ENCODE measurements at regions not wholly inside any gene's neighbourhood (a gene's known extent, or its start where the extent isn't known, plus 50 kb on each side); places are given as distances from the start of the nearest gene placed in this dataset.

GRCh38 chr20:51335329-51335841, 207.1 kb downstream of the NFATC2 start:
- no peak for DNase-seq

- no peak for DNase-seq
These were observed 207.9 kb downstream of the NFATC2 start for GRCh38 chr20:51334609-51335008.

GRCh38 chr20:51333971-51334370, 208.5 kb downstream of the NFATC2 start:
- DNase-seq, result no peak

- DNase-seq, result no peak
These were observed 209.1 kb downstream of the NFATC2 start for GRCh38 chr20:51333446-51333845.

- DNase-seq, result no peak
These were observed 211.0 kb downstream of the NFATC2 start for GRCh38 chr20:51331481-51331880.

GRCh38 chr20:51329845-51330244, 212.7 kb downstream of the NFATC2 start:
- DNase-seq, result no peak

GRCh38 chr20:51327251-51327841, 215.2 kb downstream of the NFATC2 start:
- no peak for DNase-seq

GRCh38 chr20:51326201-51326819, 216.2 kb downstream of the NFATC2 start:
- DNase-seq, result peak; percentile 43

- no peak for DNase-seq
These were observed 220.3 kb downstream of the NFATC2 start for GRCh38 chr20:51322164-51322707.

GRCh38 chr20:51321343-51322163, 221.0 kb downstream of the NFATC2 start:
- DNase-seq, result no peak

- DNase-seq, result no peak
These were observed 223.0 kb downstream of the NFATC2 start for GRCh38 chr20:51319522-51319921.

- peak; percentile 66 for DNase-seq
These were observed 224.2 kb downstream of the NFATC2 start for GRCh38 chr20:51318058-51318949.

- no peak for DNase-seq
These were observed 227.1 kb downstream of the NFATC2 start for GRCh38 chr20:51315390-51315789.

- DNase-seq, result no peak
These were observed 229.1 kb downstream of the NFATC2 start for GRCh38 chr20:51313358-51313827.

- DNase-seq, result no peak
These were observed 230.1 kb downstream of the NFATC2 start for GRCh38 chr20:51312480-51312783.

GRCh38 chr20:51311636-51312479, 230.7 kb downstream of the NFATC2 start:
- no peak for DNase-seq

GRCh38 chr20:51310216-51310615, 232.3 kb downstream of the NFATC2 start:
- no peak for DNase-seq

GRCh38 chr20:51309128-51309527, 233.4 kb downstream of the NFATC2 start:
- DNase-seq, result peak; percentile 68

- DNase-seq, result peak; percentile 59
These were observed 235.8 kb downstream of the NFATC2 start for GRCh38 chr20:51306521-51307358.

- no peak for DNase-seq
These were observed 236.4 kb downstream of the NFATC2 start for GRCh38 chr20:51306081-51306480.

Data from NCI-H69 (cell line).